MM.1S (cell line): ENCODE measurements at regions not wholly inside any gene's neighbourhood (a gene's known extent, or its start where the extent isn't known, plus 50 kb on each side); places are given as distances from the start of the nearest gene placed in this dataset.

Experiments
- DNase-seq: peaks from one replicate; pipeline ENCODE4 v3.0.0-alpha.2; 2015
- H2AFZ ChIP-seq: fragments of 300-600 bp; sonication (generic); 2 replicates; pipeline ENCODE4 v1.6.0; 2016; ENCODE audit warnings: antibody characterized with exemption, low read length
- H3F3A ChIP-seq: fragments of 300-600 bp; sonication (generic); 2 replicates; pipeline ENCODE4 v1.6.1; 2016; ENCODE audit warnings: mild to moderate bottlenecking, antibody characterized with exemption, low read length, moderate library complexity, mixed read lengths; ENCODE audit not compliant: insufficient read depth
- H3K27ac ChIP-seq: fragments of 300-600 bp; sonication (generic); 2 replicates; pipeline ENCODE4 v1.5.1; 2016; ENCODE audit warnings: mild to moderate bottlenecking, low read length
- H3K27me3 ChIP-seq: fragments of 300-600 bp; sonication (generic); replicated peaks from 2 replicates; pipeline ENCODE4 v1.6.0; 2016; ENCODE audit warnings: low read length; ENCODE audit not compliant: insufficient read depth
- H3K36me3 ChIP-seq: fragments of 300-600 bp; sonication (generic); replicated peaks from 2 replicates; pipeline ENCODE4 v1.6.1; 2016; ENCODE audit warnings: mild to moderate bottlenecking, low read length, mixed read lengths; ENCODE audit not compliant: insufficient read depth
- H3K4me1 ChIP-seq: fragments of 300-600 bp; sonication (generic); 2 replicates; pipeline ENCODE4 v1.6.1; 2016; ENCODE audit warnings: low read length, mixed read lengths
- H3K4me2 ChIP-seq: fragments of 300-600 bp; sonication (generic); 2 replicates; pipeline ENCODE4 v1.6.0; 2016; ENCODE audit warnings: low read depth, low read length
- H3K4me3 ChIP-seq: fragments of 300-600 bp; sonication (generic); 2 replicates; pipeline ENCODE4 v1.5.1; 2016; ENCODE audit warnings: low read length, mixed read lengths
- H3K79me2 ChIP-seq: fragments of 300-600 bp; sonication (generic); 2 replicates; pipeline ENCODE4 v1.6.1; 2016; ENCODE audit warnings: mixed run types, low read length, mixed read lengths
- H3K9ac ChIP-seq: fragments of 300-600 bp; sonication (generic); 2 replicates; pipeline ENCODE4 v1.6.1; 2016; ENCODE audit warnings: low read length, mixed read lengths
- H3K9me2 ChIP-seq: fragments of 300-600 bp; sonication (generic); replicated peaks from 2 replicates; pipeline ENCODE4 v1.6.1; 2016; ENCODE audit warnings: mild to moderate bottlenecking, low read length, mixed read lengths; ENCODE audit not compliant: insufficient read depth
- H3K9me3 ChIP-seq: fragments of 300-600 bp; sonication (generic); replicated peaks from 2 replicates; pipeline ENCODE4 v1.6.1; 2016; ENCODE audit warnings: mild to moderate bottlenecking, low read length, mixed read lengths; ENCODE audit not compliant: insufficient read depth
- H4K20me1 ChIP-seq: fragments of 300-600 bp; sonication (generic); 2 replicates; pipeline ENCODE4 v1.6.1; 2016; ENCODE audit warnings: mild to moderate bottlenecking, low read length, moderate library complexity, mixed read lengths; ENCODE audit not compliant: insufficient read depth
- EZH2 ChIP-seq: fragments of 300-600 bp; sonication (generic); optimal IDR thresholded peaks from 2 replicates; pipeline ENCODE3; 2017; ENCODE audit warnings: low read depth, mild to moderate bottlenecking, antibody characterized with exemption, low read length, mixed read lengths
- EZH2phosphoT487 ChIP-seq: fragments of 300-600 bp; sonication (generic); IDR thresholded peaks from 2 replicates; pipeline ENCODE4 v1.6.1; 2018; ENCODE audit warnings: antibody characterized with exemption, low read length
- TF ChIP-seq, protein P1 (sequence below): fragments of 300-600 bp; sonication (generic); IDR thresholded peaks from 2 replicates; pipeline ENCODE4 v1.5.1; 2016; ENCODE audit warnings: antibody characterized with exemption, low read length, mixed read lengths

- no peak for DNase-seq
- Histone ChIP-seq H3K9me3 (no peaks in the 10 kb centered on the region), H3K9ac (no peak overlapping the region), H3K79me2 (no peaks in the 10 kb centered on the region), H3K27ac (no peak overlapping the region), H3K27me3 (no peaks in the 10 kb centered on the region; the same call in 1 of the 2 replicates), H3K4me3 (no peak overlapping the region), H4K20me1 (no peaks in the 10 kb centered on the region), H3F3A (peaks cover 19% of the 10 kb centered on the region; the same call in 1 of the 2 replicates), H2AFZ (no peak overlapping the region), H3K9me2 (no peaks in the 10 kb centered on the region), H3K4me1 (peaks cover 44% of the 10 kb centered on the region), H3K36me3 (no peaks in the 10 kb centered on the region), H3K4me2 (no peak overlapping the region)
- TF ChIP-seq, protein P1, sequence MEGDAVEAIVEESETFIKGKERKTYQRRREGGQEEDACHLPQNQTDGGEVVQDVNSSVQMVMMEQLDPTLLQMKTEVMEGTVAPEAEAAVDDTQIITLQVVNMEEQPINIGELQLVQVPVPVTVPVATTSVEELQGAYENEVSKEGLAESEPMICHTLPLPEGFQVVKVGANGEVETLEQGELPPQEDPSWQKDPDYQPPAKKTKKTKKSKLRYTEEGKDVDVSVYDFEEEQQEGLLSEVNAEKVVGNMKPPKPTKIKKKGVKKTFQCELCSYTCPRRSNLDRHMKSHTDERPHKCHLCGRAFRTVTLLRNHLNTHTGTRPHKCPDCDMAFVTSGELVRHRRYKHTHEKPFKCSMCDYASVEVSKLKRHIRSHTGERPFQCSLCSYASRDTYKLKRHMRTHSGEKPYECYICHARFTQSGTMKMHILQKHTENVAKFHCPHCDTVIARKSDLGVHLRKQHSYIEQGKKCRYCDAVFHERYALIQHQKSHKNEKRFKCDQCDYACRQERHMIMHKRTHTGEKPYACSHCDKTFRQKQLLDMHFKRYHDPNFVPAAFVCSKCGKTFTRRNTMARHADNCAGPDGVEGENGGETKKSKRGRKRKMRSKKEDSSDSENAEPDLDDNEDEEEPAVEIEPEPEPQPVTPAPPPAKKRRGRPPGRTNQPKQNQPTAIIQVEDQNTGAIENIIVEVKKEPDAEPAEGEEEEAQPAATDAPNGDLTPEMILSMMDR = no peak
- TF ChIP-seq EZH2 (no peak), EZH2phosphoT487 (no peak)
Measured at GRCh38 chr19:41525989-41526388, 50.0 kb upstream of the CEACAM21 start.
